GM21367 (cell line): ENCODE measurements at regions not wholly inside any gene's neighbourhood (a gene's known extent, or its start where the extent isn't known, plus 50 kb on each side); places are given as distances from the start of the nearest gene placed in this dataset.

Experiments
- ATAC-seq: cut with Tn5 transposase; IDR thresholded peaks from one replicate; pipeline ENCODE4 v1.9.1; 2021; ENCODE audit not compliant: unreplicated experiment

DNA sequence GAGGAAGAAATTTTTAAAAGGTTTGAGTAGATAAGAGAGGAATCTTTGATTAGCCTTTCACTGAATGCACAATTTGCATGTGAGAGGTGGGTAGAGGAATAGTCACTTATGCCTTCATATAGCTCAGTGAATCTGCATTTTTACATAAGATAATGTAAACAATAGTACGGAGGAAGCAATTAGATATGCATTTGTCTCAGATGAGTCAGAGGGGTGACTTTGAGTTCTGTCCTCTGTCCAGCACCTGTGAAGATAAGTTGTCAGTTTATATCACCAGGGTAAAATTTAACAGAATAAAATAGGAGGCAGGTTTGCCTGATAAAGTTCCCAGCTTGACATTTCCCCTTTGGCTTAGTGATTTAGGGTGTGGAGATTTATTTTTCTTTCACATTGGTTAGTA, 841.9 kb downstream of the PCDH18 start:
- ATAC-seq: no peak

- no peak for ATAC-seq
These were observed 844.7 kb downstream of the PCDH18 start for GRCh38 chr4:136687596-136687995.

GRCh38 chr4:136687118-136687517, 845.2 kb downstream of the PCDH18 start:
- no peak for ATAC-seq

DNA sequence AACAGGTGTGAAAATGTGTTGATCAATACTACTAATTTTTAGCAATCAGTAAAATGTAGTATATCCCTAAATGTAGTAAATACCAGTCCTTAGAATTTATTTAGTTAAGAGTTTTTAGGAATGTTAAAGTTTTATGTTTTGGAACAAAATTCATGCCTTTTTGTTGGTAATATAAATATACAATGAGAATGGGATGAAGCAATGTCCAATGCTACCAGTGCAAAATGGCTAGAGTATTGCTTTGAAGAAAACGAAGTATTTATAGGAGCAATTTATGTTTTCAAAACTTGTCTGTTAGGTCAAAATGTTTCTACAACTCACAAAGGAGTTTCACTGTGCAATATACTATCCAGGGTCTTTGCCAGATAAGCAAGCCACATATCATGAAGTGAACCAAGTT, 851.5 kb downstream of the PCDH18 start:
- ATAC-seq: no peak

DNA sequence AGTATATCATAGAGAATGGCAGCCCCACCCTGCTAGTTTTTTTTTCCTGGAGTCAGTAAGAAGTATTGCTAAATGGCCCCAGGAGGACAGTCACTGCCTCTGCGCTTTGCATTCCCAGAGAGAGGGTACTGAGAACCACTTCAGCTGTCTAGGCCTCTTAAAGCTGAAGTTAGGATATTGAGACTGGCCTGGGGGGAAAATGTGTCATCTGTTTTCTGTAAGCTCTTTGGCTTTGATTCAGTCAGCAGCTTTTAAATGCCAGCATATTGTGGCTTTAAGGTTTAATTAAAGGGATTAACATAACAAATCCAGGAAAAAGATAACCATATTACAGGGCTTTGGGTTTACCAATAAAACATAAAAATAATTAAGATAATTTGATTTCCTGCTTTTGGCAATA, 852.0 kb downstream of the PCDH18 start:
- no peak for ATAC-seq

GRCh38 chr4:136670265-136670664, 862.0 kb downstream of the PCDH18 start:
- no peak for ATAC-seq

- no peak for ATAC-seq
These were observed 867.3 kb downstream of the PCDH18 start for GRCh38 chr4:136664988-136665387.

GRCh38 chr4:136662539-136662938, 869.8 kb downstream of the PCDH18 start:
- no peak for ATAC-seq

DNA sequence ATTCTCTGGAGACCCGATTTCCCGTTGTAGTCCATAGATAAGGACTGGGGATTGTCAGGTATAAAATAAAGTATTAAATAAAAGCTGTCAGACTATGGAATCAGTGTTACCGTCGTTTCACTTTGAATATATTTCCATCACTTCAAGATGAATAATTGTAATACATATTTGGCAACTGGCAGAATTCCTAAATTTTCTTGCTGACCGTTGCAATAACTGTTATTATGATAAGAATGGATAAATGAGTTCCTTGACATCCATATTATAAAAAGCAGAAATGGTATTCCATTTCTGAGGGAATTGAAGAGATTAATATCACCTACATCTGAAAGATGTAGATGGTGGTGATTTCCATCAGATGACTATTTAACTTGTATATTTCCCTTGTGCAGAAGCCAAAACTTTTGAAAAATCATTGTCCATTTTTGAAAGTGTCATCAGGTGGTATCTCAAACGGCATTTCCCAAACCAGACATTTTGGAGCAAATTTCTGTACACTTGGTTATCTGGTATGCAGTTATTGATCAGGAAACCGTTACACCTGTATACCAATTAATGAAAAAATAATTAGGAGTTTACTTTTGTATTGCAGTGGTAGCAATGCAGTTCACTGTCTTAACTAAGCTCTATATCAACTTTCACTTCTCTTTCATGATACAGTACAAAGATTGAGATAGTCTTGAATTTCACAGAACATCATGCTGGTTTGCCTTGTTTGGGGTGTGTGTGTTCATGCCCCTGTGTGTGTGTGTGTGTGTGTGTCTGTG, 878.5 kb downstream of the PCDH18 start:
- ATAC-seq: no peak

DNA sequence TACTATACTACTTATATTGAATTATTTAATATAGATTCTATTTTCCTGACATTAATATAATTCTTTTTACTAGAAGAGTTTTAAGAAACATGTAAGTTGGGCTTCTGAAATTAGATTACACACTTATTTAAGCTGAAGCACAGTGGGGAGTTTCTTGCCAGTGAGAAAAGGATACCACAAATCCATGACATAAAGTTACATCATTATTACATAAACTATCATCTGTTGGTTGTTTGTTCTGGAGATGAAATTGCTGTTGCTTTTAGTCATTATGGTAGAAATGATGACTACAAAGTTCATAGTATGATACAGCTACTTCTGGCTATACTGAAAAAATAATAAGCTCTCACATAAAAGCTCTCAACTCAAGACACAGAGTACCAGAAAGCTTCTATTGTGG, 880.4 kb downstream of the PCDH18 start:
- ATAC-seq: no peak

GRCh38 chr4:136651278-136651667, 881.0 kb downstream of the PCDH18 start:
- no peak for ATAC-seq

DNA sequence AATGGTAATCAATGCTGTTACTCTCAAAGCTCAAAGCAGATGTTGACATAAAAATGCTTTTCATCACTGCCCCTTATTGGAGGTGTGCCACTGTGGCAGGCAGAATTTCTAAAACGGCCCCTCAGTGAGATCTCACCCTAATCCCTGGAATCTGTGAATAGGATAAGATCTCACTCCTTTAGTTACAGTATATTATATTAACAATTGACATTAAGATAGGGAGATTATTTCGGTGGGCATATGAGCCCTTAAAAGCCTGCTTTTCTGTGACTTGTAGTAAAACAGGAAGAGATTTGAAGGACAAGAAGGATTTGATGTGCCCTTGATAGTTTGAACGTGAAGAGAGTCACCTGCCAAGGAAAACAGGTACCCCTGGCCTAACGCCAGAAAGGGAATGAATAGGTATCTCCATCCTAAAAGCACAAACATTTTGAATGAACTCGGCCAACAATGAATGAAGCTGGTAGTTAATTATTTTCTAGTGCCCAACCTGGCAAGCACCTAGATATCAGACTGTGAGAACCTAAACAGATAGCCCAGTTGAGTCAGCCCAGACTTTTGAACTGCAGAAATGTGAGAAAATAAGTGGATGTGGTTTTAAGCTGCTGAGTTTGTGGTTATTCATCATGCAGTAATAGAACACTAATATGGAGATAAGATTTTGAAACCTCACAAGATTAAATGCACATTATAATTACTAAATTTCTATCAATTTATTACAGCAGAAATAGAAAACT, 881.6 kb downstream of the PCDH18 start:
- ATAC-seq: no peak

DNA sequence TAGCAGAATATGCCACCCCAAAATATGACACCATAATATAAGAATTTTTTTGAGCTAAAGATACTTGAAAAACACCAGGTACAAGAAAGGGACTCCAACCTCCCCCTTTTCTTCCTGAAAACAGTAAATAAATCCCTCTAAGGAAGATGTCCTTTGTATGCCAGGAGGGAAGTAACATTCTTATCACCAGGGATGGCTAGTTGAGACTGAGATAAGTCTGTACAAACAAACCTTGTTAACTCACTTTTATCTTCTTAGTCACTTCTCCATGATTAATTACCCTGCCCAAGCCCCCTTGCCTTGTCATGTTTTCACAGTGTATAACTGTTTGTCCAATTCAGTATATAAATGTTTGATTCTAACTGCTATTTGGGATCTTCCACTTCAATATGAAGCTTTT, 888.0 kb downstream of the PCDH18 start:
- ATAC-seq: no peak

DNA sequence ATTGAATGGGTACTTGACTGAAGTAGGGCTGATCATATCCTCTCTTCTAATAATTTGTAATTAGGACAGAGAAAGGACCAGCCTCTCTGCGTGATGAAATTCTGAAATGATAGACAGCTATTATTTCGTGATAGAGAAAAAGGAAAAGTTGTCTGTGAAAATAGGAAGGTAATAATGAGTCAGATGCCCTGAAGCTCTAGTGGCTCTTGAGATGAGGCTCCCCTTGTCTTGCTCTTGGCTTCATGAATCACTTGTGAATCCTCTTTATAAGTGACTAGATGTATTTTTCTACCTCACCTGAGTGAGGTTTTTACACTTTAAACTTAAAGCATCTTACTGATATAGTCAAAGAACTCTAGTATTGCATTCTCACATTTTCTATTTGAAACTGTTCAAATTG, 888.9 kb downstream of the PCDH18 start:
- no peak for ATAC-seq

- no peak for ATAC-seq
These were observed 895.1 kb downstream of the PCDH18 start for GRCh38 chr4:136637071-136637777.

GRCh38 chr4:136636155-136636554, 896.1 kb downstream of the PCDH18 start:
- no peak for ATAC-seq

DNA sequence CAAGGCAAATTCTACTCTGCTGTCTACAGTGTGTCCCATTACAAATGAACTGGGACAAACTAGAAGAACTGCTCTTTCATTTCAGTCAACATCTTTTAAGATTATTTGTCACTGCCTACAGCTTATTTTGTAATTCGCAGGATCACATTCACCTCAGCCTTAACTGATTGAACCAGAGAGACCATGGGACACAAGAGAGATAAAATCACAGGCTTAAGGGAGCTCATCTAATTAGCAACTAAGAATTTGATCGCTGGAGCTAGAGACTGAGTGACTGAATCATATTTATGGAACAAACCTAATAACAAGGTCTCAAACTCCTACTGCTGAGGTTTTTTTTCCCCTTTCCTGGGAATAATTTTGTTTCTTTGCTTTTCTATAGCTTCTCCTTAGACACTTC, 898.2 kb downstream of the PCDH18 start:
- ATAC-seq: no peak

GRCh38 chr4:136599890-136600289, 932.4 kb downstream of the PCDH18 start:
- ATAC-seq: no peak

DNA sequence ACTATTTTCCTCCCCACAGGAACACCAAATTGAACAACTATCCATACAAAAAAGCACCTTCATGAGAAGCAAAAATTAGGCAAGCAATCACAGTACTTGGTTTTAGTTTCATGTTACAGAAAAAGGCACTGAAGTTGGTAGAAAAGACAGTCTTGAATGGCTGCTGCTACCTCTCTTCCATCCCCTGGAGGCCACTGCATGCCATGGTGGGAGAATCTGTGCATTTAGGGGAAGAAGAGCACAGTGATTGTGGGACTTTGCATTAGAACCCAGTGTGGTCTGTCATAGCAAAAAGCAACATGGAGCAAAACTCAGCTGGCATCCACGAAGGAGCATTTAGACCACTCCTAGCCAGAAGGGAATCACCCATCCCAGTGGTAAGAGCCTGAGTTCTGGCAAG, 941.9 kb downstream of the PCDH18 start:
- no peak for ATAC-seq

GRCh38 chr4:136583567-136583966, 948.7 kb downstream of the PCDH18 start:
- no peak for ATAC-seq

DNA sequence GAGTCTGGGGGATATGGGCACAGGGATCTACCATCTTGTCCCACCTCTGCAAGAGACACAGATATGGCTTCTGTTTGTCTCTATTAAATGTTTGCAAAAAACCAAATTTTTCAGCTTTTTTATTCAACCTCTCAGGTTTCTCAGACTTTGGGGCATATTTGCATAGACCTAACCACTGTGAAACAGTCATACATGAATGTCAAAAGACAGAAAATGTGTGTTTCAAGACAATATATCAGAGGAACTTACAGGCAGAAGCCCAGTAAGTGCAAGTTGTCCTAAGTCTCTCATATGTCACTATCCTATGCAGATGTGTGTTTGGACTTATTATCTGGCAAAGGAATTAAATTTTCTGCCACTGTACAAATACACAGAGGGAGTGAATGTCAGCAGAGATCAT, 951.2 kb downstream of the PCDH18 start:
- no peak for ATAC-seq

- ATAC-seq: no peak
These were observed 957.1 kb downstream of the PCDH18 start for GRCh38 chr4:136575146-136575545.
